ENCODE measurements at regions not wholly inside any gene's neighbourhood (a gene's known extent, or its start where the extent isn't known, plus 50 kb on each side); places are given as distances from the start of the nearest gene placed in this dataset.

- Histone ChIP-seq H3K36me3 (ENCODE audit: control insufficient read depth in 2 of 2, insufficient read depth in 1 of 2, low read length in 2 of 2) (no peaks in the 10 kb centered on the region), H3K4me3 (ENCODE audit: low read depth, low read length) (no peak overlapping the region), H3K9me3 (ENCODE audit: control insufficient read depth, insufficient read depth, low read depth, low read length) (no peaks in the 10 kb centered on the region), H3K4me1 (ENCODE audit: control insufficient read depth, insufficient read depth, low read length) (no peaks in the 10 kb centered on the region), H3K27ac (ENCODE audit: extremely low read depth, low read depth, low read length) (no peak overlapping the region)
- ChIA-PET POLR2A (no interaction called here), CTCF (interaction anchor here (0.6 kb wide), 1 partner anchor 594 kb away, joined by 3 read pairs; no protein-coding TSS in a partner anchor)
- TF ChIP-seq ZNF529 (tag by site-specific recombination; IDR thresholded peaks at IDR 0.05; ENCODE audit: insufficient replicate concordance) = no peak
- TF ChIP-seq OVOL3 (tag by site-specific recombination; IDR thresholded peaks at IDR 0.05) = no peak
- TF ChIP-seq ZBTB10 (tag by site-specific recombination; IDR thresholded peaks at IDR 0.05) = no peak
Measured at GRCh38 chr3:164832216-164832615, 246.1 kb downstream of the SI start.

- Histone ChIP-seq H3K36me3 (ENCODE audit: control insufficient read depth in 2 of 2, insufficient read depth in 1 of 2, low read length in 2 of 2) (no peaks in the 10 kb centered on the region), H3K4me1 (ENCODE audit: control insufficient read depth, insufficient read depth, low read length) (no peaks in the 10 kb centered on the region), H3K9me3 (ENCODE audit: control insufficient read depth, insufficient read depth, low read depth, low read length) (no peaks in the 10 kb centered on the region), H3K27ac (ENCODE audit: extremely low read depth, low read depth, low read length) (no peak overlapping the region), H3K4me3 (ENCODE audit: low read depth, low read length) (no peak overlapping the region)
- ChIA-PET POLR2A (no interaction called here), CTCF (no interaction called here)
- TF ChIP-seq ZNF292 (tag by site-specific recombination; IDR thresholded peaks at IDR 0.05; ENCODE audit: borderline replicate concordance, low read depth) (no peak), ZNF394 (tag by site-specific recombination; IDR thresholded peaks at IDR 0.05; ENCODE audit: borderline replicate concordance) (no peak), MZF1 (tag by site-specific recombination; IDR thresholded peaks at IDR 0.05; ENCODE audit: borderline replicate concordance) (no peak), ZSCAN4 (tag by site-specific recombination; IDR thresholded peaks at IDR 0.05) (no peak), BCL11B (tag by site-specific recombination; IDR thresholded peaks at IDR 0.05; ENCODE audit: low read depth) (no peak), ZNF621 (tag by site-specific recombination; IDR thresholded peaks at IDR 0.05) (no peak), BCL6B (tag by site-specific recombination; IDR thresholded peaks at IDR 0.05) (no peak), INSM2 (tag by site-specific recombination; IDR thresholded peaks at IDR 0.05) (no peak), ZNF266 (tag by site-specific recombination; IDR thresholded peaks at IDR 0.05; ENCODE audit: low read depth) (no peak), ZNF830 (tag by site-specific recombination; IDR thresholded peaks at IDR 0.05; ENCODE audit: low read depth) (no peak), TCF7L2 (IDR thresholded peaks at IDR 0.05; ENCODE audit: borderline replicate concordance, low read depth, low read length) (no peak), ZNF639 (tag by site-specific recombination; IDR thresholded peaks at IDR 0.05) (no peak), KLF1 (tag by site-specific recombination; IDR thresholded peaks at IDR 0.05) (no peak), WT1 (tag by site-specific recombination; IDR thresholded peaks at IDR 0.05) (no peak), ZNF76 (tag by site-specific recombination; IDR thresholded peaks at IDR 0.05; ENCODE audit: borderline replicate concordance, low read depth) (no peak)
Measured at GRCh38 chr3:164818318-164818717, 260.0 kb downstream of the SI start.

Measured in HEK293 (cell line).